K562 (cell line): ENCODE measurements at regions not wholly inside any gene's neighbourhood (a gene's known extent, or its start where the extent isn't known, plus 50 kb on each side); places are given as distances from the start of the nearest gene placed in this dataset.

Source experiments
- ATAC-seq: fragments of 200-7000 bp; cut with Tn5 transposase; 3 replicates; pipeline ENCODE4 v1.9.1; 2020; ENCODE audit warnings: moderate library complexity
- BruUV-seq: library from RNA; stranded (reverse); fragments of 400-500 nt; replicated peaks from 2 replicates; lab custom pipeline; 2021; lab: Mats Ljungman, UMichigan
- CTCF ChIA-PET: fragments of 300-600 bp; formaldehyde crosslinking; extraction: SDS; loops from one replicate; lab custom pipeline; 2021; ENCODE audit warnings: low intra/inter-chr PET ratio; lab: Yijun Ruan, JAX
- POLR2A ChIA-PET: fragments of 300-600, 350-650 bp; sonication (Branson Sonifier 250); formaldehyde crosslinking; extraction: SDS; loops from one replicate; lab custom pipeline; 2021; ENCODE audit warnings: antibody characterized with exemption, inconsistent platforms; lab: Yijun Ruan, JAX
- DNase-seq, 4 experiments: peaks; one replicate each; pipeline versions ENCODE4 v3.0.0 to v3.0.0-alpha.2; 2011 to 2018; ENCODE audit warnings: low spot score in 3 of 4, mixed read lengths in 3 of 4; ENCODE audit errors: extremely low read depth in 1 of 4
- FAIRE-seq: peaks from 2 replicates; lab custom pipeline; 2011; peaks lifted over from hg19 to GRCh38; lab: Jason Lieb, UNC
- H2AFZ ChIP-seq: 2 replicates; pipeline ENCODE4 v1.6.0; 2011; ENCODE audit warnings: low read depth, low read length, control low read depth, inconsistent platforms
- H3K27ac ChIP-seq: fragments of 200-600 bp; 3 replicates; pipeline ENCODE4 v1.8.0; 2011; ENCODE audit warnings: low read depth, mild to moderate bottlenecking, control low read depth, inconsistent platforms, low read length, moderate library complexity, mixed read lengths; ENCODE audit errors: extremely low read depth
- H3K27me3 ChIP-seq, 2 experiments: fragments of 300-600 bp in 1 of 2; 2 replicates in 1 of 2; 3 replicates in 1 of 2; pipeline versions ENCODE4 v1.6.0 to v1.8.0; 2011; ENCODE audit warnings: inconsistent platforms in 2 of 2, low read length in 2 of 2, mild to moderate bottlenecking in 1 of 2, mixed read lengths in 1 of 2, moderate library complexity in 1 of 2; ENCODE audit not compliant: control insufficient read depth in 2 of 2, insufficient read depth in 2 of 2
- H3K36me3 ChIP-seq: fragments of 300-600 bp; 3 replicates; pipeline ENCODE4 v1.8.0; 2011; ENCODE audit warnings: mild to moderate bottlenecking, low read length, inconsistent platforms; ENCODE audit not compliant: control insufficient read depth, insufficient read depth
- H3K4me1 ChIP-seq, 2 experiments: fragments of 200-600 bp in 1 of 2; replicated peaks in 1 of 2; 2 replicates in 1 of 2; 3 replicates in 1 of 2; pipeline versions ENCODE4 v1.5.1 to v1.8.0; 2011; ENCODE audit warnings: inconsistent platforms in 2 of 2, low read length in 2 of 2, mild to moderate bottlenecking in 1 of 2, mixed read lengths in 1 of 2, moderate library complexity in 1 of 2; ENCODE audit not compliant: control insufficient read depth in 2 of 2, insufficient read depth in 2 of 2
- H3K4me2 ChIP-seq: 2 replicates; pipeline ENCODE4 v1.6.1; 2011; ENCODE audit warnings: low read length, control low read depth, inconsistent platforms, mixed read lengths; ENCODE audit not compliant: insufficient read depth
- H3K4me3 ChIP-seq: fragments of 200-600 bp; sonication (generic), shearing (Covaris generic); 2 replicates; pipeline ENCODE4 v1.5.1; 2016; ENCODE audit warnings: control low read depth, inconsistent platforms
- H3K79me2 ChIP-seq: fragments of 200-600 bp; 3 replicates; pipeline ENCODE4 v1.8.0; 2011; ENCODE audit warnings: low read length, inconsistent platforms; ENCODE audit not compliant: control insufficient read depth, insufficient read depth
- H3K9ac ChIP-seq, 2 experiments: 2 replicates each; pipeline versions ENCODE4 v1.6.0 to v1.6.1; 2011; ENCODE audit warnings: low read depth in 2 of 2, low read length in 2 of 2, control low read depth in 1 of 2, inconsistent platforms in 1 of 2, mild to moderate bottlenecking in 1 of 2, mixed read lengths in 1 of 2; ENCODE audit not compliant: insufficient read depth in 1 of 2
- H3K9me1 ChIP-seq: one replicate; pipeline ENCODE4 v1.6.0; 2011; ENCODE audit warnings: inconsistent platforms, mild to moderate bottlenecking, low read length, moderate library complexity; ENCODE audit not compliant: control insufficient read depth, insufficient read depth
- H3K9me3 ChIP-seq: replicated peaks from 2 replicates; pipeline ENCODE4 v1.5.1; 2011; ENCODE audit warnings: low read depth, low read length, inconsistent platforms; ENCODE audit not compliant: control insufficient read depth, insufficient read depth
- H4K20me1 ChIP-seq: replicated peaks from 2 replicates; pipeline ENCODE4 v1.6.1; 2011; ENCODE audit warnings: low read length, inconsistent platforms, mixed read lengths; ENCODE audit not compliant: control insufficient read depth, insufficient read depth
- HDAC3 ChIP-seq: fragments of 450-650 bp; IDR thresholded peaks from 2 replicates; pipeline ENCODE4 v1.6.1; 2018; ENCODE audit warnings: borderline replicate concordance, mild to moderate bottlenecking, moderate library complexity; ENCODE audit not compliant: partially characterized antibody
- MED1 ChIP-seq: sonication (generic); formaldehyde crosslinking; IDR thresholded peaks from 2 replicates; pipeline ENCODE4 v1.8.1; 2023; ENCODE audit warnings: missing genetic modification reagents, borderline replicate concordance
- SOX6 ChIP-seq: fragments of 450-650 bp; IDR thresholded peaks from 2 replicates; pipeline ENCODE4 v1.6.1; 2014; ENCODE audit warnings: mild to moderate bottlenecking
- USF2 ChIP-seq: sonication (generic); formaldehyde crosslinking; IDR thresholded peaks from 2 replicates; pipeline ENCODE4 v1.5.0; 2020; ENCODE audit warnings: missing genetic modification reagents
- WGBS: fragments of 100-300 bp; shearing (Covaris generic); methylation state at CpG from one replicate; pipeline ENCODE4 v1.1.6; 2016; ENCODE audit warnings: low coverage, mixed read lengths; ENCODE audit not compliant: insufficient coverage; ENCODE audit errors: missing lambda C conversion rate; 5-methylcytosine and 5-hydroxymethylcytosine counted together
- in situ Hi-C: fragments of 300-500 bp; cut with MboI; formaldehyde crosslinking; loops from 4 replicates; pipeline ENCODE4 v1.15.0; 2018; ENCODE audit warnings: inconsistent platforms, mixed read lengths
- intact Hi-C: fragments of 100-400 bp; cut with micrococcal nuclease; formaldehyde crosslinking; loops from 2 replicates; pipeline ENCODE4 v1.14.2; 2022

GRCh38 chr16:81165411-81166097, 69.4 kb upstream of the GCSH start:
- no TSS peak for BruUV-seq
- ATAC-seq = peak; percentile 48; the same call in 2 of the 3 replicates
- no peaks in the 10 kb centered on the region for H3K9me3 ChIP-seq
- no peaks in the 10 kb centered on the region for H3K79me2 ChIP-seq
- 22% methylated on average over 12 of the region's 12 CpGs for WGBS
- H3K4me3 ChIP-seq = no peak overlapping the region
- no peaks in the 10 kb centered on the region for H3K4me1 ChIP-seq
- no peak for FAIRE-seq
- H4K20me1 ChIP-seq = peaks cover 12% of the 10 kb centered on the region; the same call in 1 of the 2 replicates
- no peak overlapping the region for H3K4me2 ChIP-seq
- no peak overlapping the region for H3K27ac ChIP-seq
- TF ChIP-seq USF2 (CRISPR knock-in tag) = no peak
- TF ChIP-seq MED1 = no peak
- TF ChIP-seq HDAC3 = no peak
- TF ChIP-seq SOX6 = no peak
- peaks cover 32 to 77% of the 10 kb centered on the region in 2 experiments; a peak in 4 of 5 replicates for H3K27me3 ChIP-seq
- no peak overlapping the region for H2AFZ ChIP-seq
- intact Hi-C loops (no loop called here), in situ Hi-C loops (no loop called here)
- peaks cover 3% of the 10 kb centered on the region for H3K9me1 ChIP-seq
- ChIA-PET POLR2A (interaction anchor here (0.6 to 1.1 kb wide), 2 partner anchors 17 to 628 kb away, joined by 3 read pairs; no protein-coding TSS in a partner anchor), CTCF (no interaction called here)
- no peaks in the 10 kb centered on the region for H3K36me3 ChIP-seq
- H3K9ac ChIP-seq = no peak overlapping the region
- DNase-seq = no peak
